ENCODE measurements at regions not wholly inside any gene's neighbourhood (a gene's known extent, or its start where the extent isn't known, plus 50 kb on each side); places are given as distances from the start of the nearest gene placed in this dataset.
"Not testable (repeated sequence)": the region's sequence is repeated elsewhere in the genome, so short reads cannot be mapped to it uniquely, and the experiment has no call there.

- H4K20me1 ChIP-seq (replicated peaks in 1 of 2; ENCODE audit: control insufficient read depth in 1 of 2, insufficient read depth in 2 of 2, low read length in 2 of 2); H3K23ac ChIP-seq (ENCODE audit: insufficient read length); H3K9ac ChIP-seq (replicated peaks in 1 of 4; ENCODE audit: extremely low read depth in 1 of 4, low read depth in 3 of 4, low read length in 3 of 4); H3K23me2 ChIP-seq (ENCODE audit: low read depth, low read length); H3K4me1 ChIP-seq (replicated peaks in 1 of 4; ENCODE audit: control insufficient read depth in 3 of 4, insufficient read depth in 4 of 4, low read length in 3 of 4); H3K56ac ChIP-seq (replicated peaks; ENCODE audit: insufficient read length, low read depth, low read length); H2BK120ac ChIP-seq (replicated peaks; ENCODE audit: low read depth, low read length); H3K36me3 ChIP-seq (ENCODE audit: control insufficient read depth in 2 of 4, insufficient read depth in 4 of 4, low read length in 3 of 4); POLR2A ChIA-PET (ENCODE audit: partially characterized antibody); H3K18ac ChIP-seq (ENCODE audit: extremely low read depth, low read length); H2BK12ac ChIP-seq (ENCODE audit: low read depth, low read length); H2AK5ac ChIP-seq (ENCODE audit: low read depth, low read length); H3K4me2 ChIP-seq (ENCODE audit: insufficient read depth in 1 of 2, low read depth in 2 of 2, low read length in 2 of 2); H3K27me3 ChIP-seq (replicated peaks in 1 of 4; ENCODE audit: control insufficient read depth in 3 of 4, extremely low read depth in 1 of 4, insufficient read depth in 3 of 4, low read length in 3 of 4); H2BK20ac ChIP-seq (ENCODE audit: low read length); H3K27ac ChIP-seq (ENCODE audit: low read depth, low read length); H2AFZ ChIP-seq (ENCODE audit: low read length); DNase-seq (ENCODE audit: low read depth in 1 of 2, low spot score in 2 of 2); H3K14ac ChIP-seq (ENCODE audit: insufficient read length); H4K8ac ChIP-seq (ENCODE audit: extremely low read depth, insufficient read depth, low read length); H4K91ac ChIP-seq (replicated peaks; ENCODE audit: insufficient read length, low read length); FAIRE-seq; H2BK5ac ChIP-seq (ENCODE audit: low read depth, low read length); H4K5ac ChIP-seq (ENCODE audit: insufficient read length, low read depth, low read length); H2BK15ac ChIP-seq (ENCODE audit: low read length); H3K79me2 ChIP-seq (ENCODE audit: control insufficient read depth in 1 of 2, insufficient read depth in 2 of 2, low read length in 2 of 2); H3K4me3 ChIP-seq (ENCODE audit: extremely low read depth in 1 of 4, insufficient read depth in 2 of 4, low read depth in 3 of 4, low read length in 4 of 4); H3K79me1 ChIP-seq (ENCODE audit: low read depth, low read length); H3K4ac ChIP-seq (replicated peaks; ENCODE audit: insufficient read length, low read depth, low read length): not testable (repeated sequence)
- CTCF ChIA-PET (ENCODE audit: partially characterized antibody): interaction anchor here (1.1 kb wide), 1 partner anchor 327 kb away, joined by 3 read pairs; no protein-coding TSS in a partner anchor
- peaks cover 18 to 24% of the 10 kb centered on the region in 2 experiments for H3K9me3 ChIP-seq (ENCODE audit: insufficient read depth in 2 of 2, low read depth in 1 of 2, low read length in 1 of 2)
- 61% methylated on average over 6 of the region's 6 CpGs; no CpG with 5 or more reads in 1 of the 2 experiments for WGBS, 2 experiments (ENCODE audit: extremely low coverage in 1 of 2, insufficient coverage in 1 of 2, insufficient read length in 1 of 2, insufficient replicate concordance in 2 of 2, low coverage in 1 of 2, low lambda C conversion rate in 2 of 2, missing lambda C conversion rate in 1 of 2)
Measured at GRCh38 chr6:58000233-58000632, 682.8 kb downstream of the PRIM2 start.
